Neural progenitor cell (in vitro differentiated cells): ENCODE measurements at regions not wholly inside any gene's neighbourhood (a gene's known extent, or its start where the extent isn't known, plus 50 kb on each side); places are given as distances from the start of the nearest gene placed in this dataset.

Source experiments
- CTCF ChIP-seq: fragments of 200-600 bp; sonication (generic); IDR thresholded peaks from 2 replicates; pipeline ENCODE4 v1.5.1; 2017; ENCODE audit warnings: antibody characterized with exemption, mild to moderate bottlenecking
- EZH2 ChIP-seq: fragments of 200-600 bp; sonication (generic); IDR thresholded peaks from 2 replicates; pipeline ENCODE4 v1.6.1; 2017; ENCODE audit warnings: antibody characterized with exemption, mild to moderate bottlenecking, moderate library complexity
- EZH2phosphoT487 ChIP-seq: fragments of 200-600 bp; sonication (generic); IDR thresholded peaks from 2 replicates; pipeline ENCODE4 v1.6.1; 2017; ENCODE audit warnings: antibody characterized with exemption

DNA sequence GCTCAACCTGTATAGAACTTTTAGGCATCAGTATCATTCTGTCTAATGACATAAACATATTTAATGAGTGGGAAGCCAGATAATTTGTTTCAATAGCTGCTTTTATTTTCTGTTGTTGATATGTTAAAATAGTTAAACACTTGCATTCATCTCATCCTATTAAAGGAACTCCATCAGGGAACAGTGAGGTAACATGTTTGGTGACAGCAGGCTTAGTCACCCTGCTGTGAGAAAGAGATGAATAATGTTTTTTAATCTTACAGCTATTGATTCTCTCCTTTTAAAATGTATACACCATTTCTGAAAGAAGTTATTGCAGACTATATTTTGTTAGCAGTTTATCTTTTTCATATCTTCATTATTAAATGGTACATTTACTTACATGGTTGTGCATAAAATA lies 123.3 kb upstream of the CWC22 start:
- TF ChIP-seq CTCF = no peak
- no peak for TF ChIP-seq EZH2phosphoT487
- no peak for TF ChIP-seq EZH2
